ENCODE measurements at regions not wholly inside any gene's neighbourhood (a gene's known extent, or its start where the extent isn't known, plus 50 kb on each side); places are given as distances from the start of the nearest gene placed in this dataset.

GRCh38 chr11:133676265-133676664, 144.0 kb upstream of the OPCML start:
- H3K4me2 ChIP-seq (ENCODE audit: insufficient read depth, insufficient read length, low read length) = no peak overlapping the region
- H3K79me2 ChIP-seq (ENCODE audit: insufficient read depth, low read length) = no peaks in the 10 kb centered on the region
- TF ChIP-seq CTCF (conservative IDR thresholded peaks at IDR 0.05) = no peak
- H4K5ac ChIP-seq (ENCODE audit: insufficient read length, low read depth, low read length) = no peak overlapping the region
- no peak overlapping the region for H3K9ac ChIP-seq (ENCODE audit: extremely low read depth, insufficient read length, low read length)
- no peak overlapping the region for H3K14ac ChIP-seq (ENCODE audit: insufficient read depth, low read length)
- H3T11ph ChIP-seq (ENCODE audit: low read length) = no peak overlapping the region
- no CpG with 5 or more reads among the region's 1 CpG for WGBS (ENCODE audit: extremely low coverage, insufficient read length, low lambda C conversion rate)
- H3K36me3 Mint-ChIP-seq (ENCODE audit: insufficient read depth in 1 of 3, low read depth in 3 of 3) = no peaks in the 10 kb centered on the region
- H4K91ac ChIP-seq (ENCODE audit: insufficient read length, low read depth, low read length) = no peak overlapping the region
- no peak overlapping the region for H2BK20ac ChIP-seq (ENCODE audit: low read depth, low read length, poor library complexity, severe bottlenecking)
- H2BK12ac ChIP-seq (ENCODE audit: insufficient read length, low read depth, low read length) = no peak overlapping the region
- H3K9me3 ChIP-seq (ENCODE audit: control insufficient read depth, low read depth, low read length) = no peaks in the 10 kb centered on the region
- no peak overlapping the region for H2AK5ac ChIP-seq (ENCODE audit: insufficient read length, low read length)
- no peak overlapping the region for H2BK120ac ChIP-seq (ENCODE audit: low read depth, low read length, poor library complexity, severe bottlenecking)
- H3K18ac ChIP-seq (ENCODE audit: insufficient read length, low read depth, low read length) = no peak overlapping the region
- no peak overlapping the region for H3K27ac Mint-ChIP-seq
- no peak overlapping the region for H3K23ac ChIP-seq (ENCODE audit: insufficient read length, low read depth, low read length)
- no peaks in the 10 kb centered on the region for H3K9me3 Mint-ChIP-seq
- no peak overlapping the region for H2BK15ac ChIP-seq (ENCODE audit: low read depth, low read length)
- no peaks in the 10 kb centered on the region for H3K27me3 ChIP-seq (ENCODE audit: insufficient read depth, low read length)
- H3K27me3 Mint-ChIP-seq (ENCODE audit: low read depth) = peaks cover 7% of the 10 kb centered on the region; the same call in 1 of the 2 replicates
- H3K23me2 ChIP-seq (ENCODE audit: insufficient read length, low read depth, low read length, poor library complexity, severe bottlenecking) = no peaks in the 10 kb centered on the region
- no peak overlapping the region for H3K4me3 Mint-ChIP-seq
- H3K27ac ChIP-seq (ENCODE audit: insufficient read length, low read depth, low read length) = no peak overlapping the region
- H3K4me1 Mint-ChIP-seq = peaks cover 0 to 5% of the 10 kb centered on the region in 2 experiments; a peak in 2 of 4 replicates
- H3K56ac ChIP-seq (ENCODE audit: insufficient read length, low read depth, low read length) = no peak overlapping the region
- H4K20me1 ChIP-seq (ENCODE audit: control insufficient read depth, insufficient read depth, insufficient read length) = no peaks in the 10 kb centered on the region
- no peak overlapping the region for H3K4ac ChIP-seq (ENCODE audit: low read depth, low read length)
- no peak overlapping the region for H2AFZ ChIP-seq (ENCODE audit: low read length)
- H3K79me1 ChIP-seq (ENCODE audit: insufficient read depth, low read depth, low read length, poor library complexity, severe bottlenecking) = no peaks in the 10 kb centered on the region
- no peak overlapping the region for H2BK5ac ChIP-seq (ENCODE audit: insufficient read length, low read length)
- H3K4me1 ChIP-seq (ENCODE audit: insufficient read depth, low read length) = no peaks in the 10 kb centered on the region
- no peak overlapping the region for H4K8ac ChIP-seq (replicated peaks; ENCODE audit: insufficient read length, low read depth, low read length)
- DNase-seq = no peak

All from H9 (cell line).